Cardiac muscle cell (in vitro differentiated cells and primary cell): ENCODE measurements at regions not wholly inside any gene's neighbourhood (a gene's known extent, or its start where the extent isn't known, plus 50 kb on each side); places are given as distances from the start of the nearest gene placed in this dataset.

Experiments used
- DNase-seq, 2 donors: peaks; one replicate each; pipeline versions ENCODE4 v3.0.0 to v3.0.0-alpha.2; 2010 to 2017; ENCODE audit warnings: low read depth in 1 of 2, low spot score in 1 of 2
- H3K27ac ChIP-seq: fragments of 200-600 bp; sonication (generic); 2 replicates; pipeline ENCODE4 v1.5.1; 2016
- H3K27me3 ChIP-seq: fragments of 200-600 bp; sonication (generic); 2 replicates; pipeline ENCODE4 v1.6.0; 2016; ENCODE audit warnings: control low read depth
- H3K36me3 ChIP-seq: fragments of 200-600 bp; sonication (generic); 2 replicates; pipeline ENCODE4 v1.5.1; 2016; ENCODE audit warnings: control low read depth
- H3K4me1 ChIP-seq: fragments of 200-600 bp; sonication (generic); 2 replicates; pipeline ENCODE4 v1.8.1; 2017; ENCODE audit warnings: low read depth, mild to moderate bottlenecking, mixed run types
- H3K4me3 ChIP-seq: fragments of 200-600 bp; sonication (generic); 2 replicates; pipeline ENCODE4 v1.5.1; 2016; ENCODE audit warnings: mild to moderate bottlenecking
- H3K9me3 ChIP-seq: fragments of 200-600 bp; sonication (generic); 2 replicates; pipeline ENCODE4 v1.5.1; 2017; ENCODE audit warnings: low read depth, mild to moderate bottlenecking, control low read depth
- TF ChIP-seq, protein P1 (sequence below): IDR thresholded peaks from 2 replicates; pipeline ENCODE4 v1.5.1; 2012; ENCODE audit warnings: low read depth, mild to moderate bottlenecking, low read length

DNA sequence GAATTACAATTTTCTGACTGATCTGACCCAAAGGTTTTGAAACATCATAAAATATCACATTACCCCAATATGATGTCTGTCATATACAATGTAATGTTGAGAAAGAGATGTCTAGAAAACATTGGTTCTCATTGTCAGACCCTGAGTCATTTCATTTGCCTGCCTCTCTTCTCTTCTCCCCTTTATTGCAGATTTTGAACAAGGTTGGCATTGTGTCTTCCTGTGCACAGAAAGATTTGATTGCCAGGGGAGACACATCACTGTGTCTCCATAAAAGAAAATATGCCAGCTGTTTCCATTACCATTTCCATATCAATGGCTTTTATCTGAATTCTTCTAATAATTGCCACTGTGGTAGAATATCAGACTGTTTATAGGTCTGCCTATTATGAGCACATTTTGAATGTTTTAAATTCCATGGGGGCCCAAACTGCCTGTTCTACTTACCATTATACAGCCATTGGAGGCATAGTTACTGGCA lies 65.6 kb downstream of the IFI44 start:
- Histone ChIP-seq H3K4me3 (no peak overlapping the region), H3K27ac (no peak overlapping the region), H3K9me3 (no peaks in the 10 kb centered on the region), H3K36me3 (no peaks in the 10 kb centered on the region), H3K4me1 (peaks cover 25% of the 10 kb centered on the region), H3K27me3 (no peaks in the 10 kb centered on the region)
- no peak for DNase-seq
- TF ChIP-seq, protein P1, sequence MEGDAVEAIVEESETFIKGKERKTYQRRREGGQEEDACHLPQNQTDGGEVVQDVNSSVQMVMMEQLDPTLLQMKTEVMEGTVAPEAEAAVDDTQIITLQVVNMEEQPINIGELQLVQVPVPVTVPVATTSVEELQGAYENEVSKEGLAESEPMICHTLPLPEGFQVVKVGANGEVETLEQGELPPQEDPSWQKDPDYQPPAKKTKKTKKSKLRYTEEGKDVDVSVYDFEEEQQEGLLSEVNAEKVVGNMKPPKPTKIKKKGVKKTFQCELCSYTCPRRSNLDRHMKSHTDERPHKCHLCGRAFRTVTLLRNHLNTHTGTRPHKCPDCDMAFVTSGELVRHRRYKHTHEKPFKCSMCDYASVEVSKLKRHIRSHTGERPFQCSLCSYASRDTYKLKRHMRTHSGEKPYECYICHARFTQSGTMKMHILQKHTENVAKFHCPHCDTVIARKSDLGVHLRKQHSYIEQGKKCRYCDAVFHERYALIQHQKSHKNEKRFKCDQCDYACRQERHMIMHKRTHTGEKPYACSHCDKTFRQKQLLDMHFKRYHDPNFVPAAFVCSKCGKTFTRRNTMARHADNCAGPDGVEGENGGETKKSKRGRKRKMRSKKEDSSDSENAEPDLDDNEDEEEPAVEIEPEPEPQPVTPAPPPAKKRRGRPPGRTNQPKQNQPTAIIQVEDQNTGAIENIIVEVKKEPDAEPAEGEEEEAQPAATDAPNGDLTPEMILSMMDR, result no peak

DNA sequence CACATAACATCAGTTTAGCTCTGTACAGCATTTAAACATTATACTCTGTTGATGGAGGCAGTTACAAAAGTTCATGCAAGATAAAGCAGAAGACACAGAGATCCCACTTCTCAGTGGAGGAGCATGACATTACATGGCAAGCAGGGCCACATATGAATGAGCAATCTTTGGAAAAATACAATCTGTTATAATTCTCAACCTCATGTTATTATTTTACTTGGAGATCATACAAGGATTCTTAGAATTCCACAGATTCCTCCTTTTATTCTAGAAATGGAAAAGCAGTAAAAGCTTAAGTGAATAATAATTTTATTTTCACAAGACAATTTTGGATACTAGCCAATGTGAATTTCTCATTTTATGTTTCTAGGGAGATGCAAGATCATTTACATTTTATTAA lies 66.6 kb downstream of the IFI44 start:
- Histone ChIP-seq H3K27me3 (no peaks in the 10 kb centered on the region), H3K4me3 (no peak overlapping the region), H3K36me3 (no peaks in the 10 kb centered on the region), H3K4me1 (peaks cover 25% of the 10 kb centered on the region), H3K9me3 (no peaks in the 10 kb centered on the region), H3K27ac (no peak overlapping the region)
- TF ChIP-seq, protein P1, result no peak
- peak in 1 of 2 donors; percentile 42 for DNase-seq

DNA sequence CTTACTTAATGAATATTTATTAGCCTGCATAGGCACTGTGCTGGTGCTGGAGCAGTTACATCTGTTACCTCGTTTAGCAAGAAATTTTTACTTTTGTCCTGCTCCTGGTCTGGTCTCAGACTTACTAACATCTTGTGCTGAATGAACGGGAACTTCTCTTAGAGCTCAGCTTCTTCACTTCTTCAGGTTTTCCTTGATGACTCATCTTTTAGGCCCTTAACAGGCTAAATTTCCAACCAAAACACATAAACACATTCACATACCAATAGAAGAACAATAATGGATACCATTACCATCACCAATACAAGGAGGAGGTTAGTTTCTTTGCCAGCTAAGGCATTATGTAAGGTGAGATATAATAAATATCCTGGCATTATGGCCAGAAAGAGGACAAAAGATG lies 68.9 kb downstream of the IFI44 start:
- TF ChIP-seq, protein P1, result no peak
- Histone ChIP-seq H3K4me1 (peaks cover 19% of the 10 kb centered on the region), H3K4me3 (no peak overlapping the region), H3K27me3 (no peaks in the 10 kb centered on the region), H3K27ac (no peak overlapping the region), H3K36me3 (no peaks in the 10 kb centered on the region), H3K9me3 (no peaks in the 10 kb centered on the region)
- DNase-seq, result no peak

DNA sequence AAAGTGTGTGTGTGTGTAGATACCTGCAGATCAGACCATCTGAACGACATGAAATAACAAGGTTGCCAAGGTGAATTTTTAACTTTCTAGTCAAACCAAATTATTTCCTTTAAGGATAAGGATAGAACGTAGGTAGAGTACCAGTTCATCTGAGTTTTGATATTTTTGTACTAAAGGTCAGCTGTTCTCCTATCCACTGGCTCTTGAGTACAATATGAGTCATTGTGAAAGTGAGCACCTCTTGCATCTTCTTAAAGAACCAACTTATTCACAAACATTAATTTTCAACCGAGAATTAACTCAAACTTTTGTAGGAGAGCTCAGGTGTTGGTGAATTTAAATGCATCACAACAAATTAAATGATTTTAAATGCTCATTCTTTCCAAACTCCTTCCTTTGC lies 71.5 kb downstream of the IFI44 start:
- Histone ChIP-seq H3K4me3 (no peak overlapping the region), H3K4me1 (no peaks in the 10 kb centered on the region), H3K9me3 (no peaks in the 10 kb centered on the region), H3K27me3 (no peaks in the 10 kb centered on the region), H3K27ac (no peak overlapping the region), H3K36me3 (no peaks in the 10 kb centered on the region)
- no peak for DNase-seq
- TF ChIP-seq, protein P1, result no peak

DNA sequence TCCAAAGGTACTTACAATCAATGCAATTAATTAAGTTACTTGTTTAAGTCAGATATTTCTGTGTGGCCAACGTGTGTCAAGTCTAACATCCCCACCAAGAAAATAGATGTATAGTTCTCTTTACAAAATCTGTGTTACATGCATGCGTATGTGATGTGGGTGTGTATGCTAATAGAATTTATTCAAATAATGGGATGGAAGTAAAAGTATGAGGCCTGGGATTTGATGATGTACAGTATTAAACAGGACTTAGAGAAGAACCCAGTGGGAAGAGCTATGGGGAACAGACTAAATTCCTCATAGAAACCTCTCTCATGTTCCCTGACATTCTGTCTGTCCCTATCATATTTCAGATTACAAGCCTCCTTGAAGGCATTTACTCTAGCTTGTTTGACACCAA lies 72.5 kb downstream of the IFI44 start:
- Histone ChIP-seq H3K27me3 (no peaks in the 10 kb centered on the region), H3K36me3 (no peaks in the 10 kb centered on the region), H3K27ac (no peak overlapping the region), H3K9me3 (no peaks in the 10 kb centered on the region), H3K4me1 (no peaks in the 10 kb centered on the region), H3K4me3 (no peak overlapping the region)
- TF ChIP-seq, protein P1, result no peak
- no peak for DNase-seq

DNA sequence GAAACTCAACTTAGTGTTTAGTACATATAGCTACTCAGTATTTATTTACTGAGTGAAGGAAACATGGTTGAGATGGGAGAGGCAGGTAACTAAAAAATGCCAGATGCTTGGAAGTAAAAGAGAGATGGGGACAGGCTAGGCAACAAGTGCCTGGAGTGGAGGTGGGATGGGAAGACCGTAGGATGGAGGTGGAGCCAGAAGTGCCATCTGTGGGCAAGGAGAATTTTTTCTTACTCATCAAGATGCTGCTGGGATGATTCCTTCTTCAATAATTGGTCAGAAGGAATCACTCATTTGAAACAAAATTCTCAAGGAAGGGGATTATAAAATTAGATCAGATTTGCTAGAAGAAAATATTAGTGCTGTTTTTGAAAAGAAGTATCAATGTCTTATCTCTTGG lies 72.9 kb downstream of the IFI44 start:
- no peaks in the 10 kb centered on the region for H3K36me3 ChIP-seq
- TF ChIP-seq, protein P1, result no peak
- H3K4me1 ChIP-seq, result no peaks in the 10 kb centered on the region
- no peaks in the 10 kb centered on the region for H3K9me3 ChIP-seq
- H3K4me3 ChIP-seq, result no peak overlapping the region
- DNase-seq, result no peak
- no peak overlapping the region for H3K27ac ChIP-seq
- no peaks in the 10 kb centered on the region for H3K27me3 ChIP-seq
